HFF-Myc (cell line): ENCODE measurements at regions not wholly inside any gene's neighbourhood (a gene's known extent, or its start where the extent isn't known, plus 50 kb on each side); places are given as distances from the start of the nearest gene placed in this dataset.

Source experiments
- DNase-seq: peaks from one replicate; pipeline ENCODE4 v3.0.0-alpha.2; 2011; ENCODE audit warnings: low read depth; ENCODE audit errors: extremely low read depth
- H3K4me3 ChIP-seq: replicated peaks from 2 replicates; pipeline ENCODE4 v1.5.1; 2011; ENCODE audit warnings: low read depth, mild to moderate bottlenecking, control low read depth, low read length
- CTCF ChIP-seq: IDR thresholded peaks from 2 replicates; pipeline ENCODE4 v1.5.1; 2012; ENCODE audit warnings: mild to moderate bottlenecking, low read depth, low read length, control low read depth; ENCODE audit errors: missing control alignments

GRCh38 chr2:18849841-18850578 lies 260.6 kb upstream of the NT5C1B start:
- TF ChIP-seq CTCF = no peak
- DNase-seq = no peak
- no peak overlapping the region for H3K4me3 ChIP-seq

GRCh38 chr2:18848646-18849045 lies 259.3 kb upstream of the NT5C1B start:
- no peak for DNase-seq
- TF ChIP-seq CTCF = no peak
- no peak overlapping the region for H3K4me3 ChIP-seq

GRCh38 chr2:18845854-18846445 lies 256.6 kb upstream of the NT5C1B start:
- H3K4me3 ChIP-seq = no peak overlapping the region
- no peak for DNase-seq
- TF ChIP-seq CTCF = no peak

- no peak for DNase-seq
- H3K4me3 ChIP-seq = no peak overlapping the region
- no peak for TF ChIP-seq CTCF
Measured at GRCh38 chr2:18842836-18843235, 253.5 kb upstream of the NT5C1B start.

DNA sequence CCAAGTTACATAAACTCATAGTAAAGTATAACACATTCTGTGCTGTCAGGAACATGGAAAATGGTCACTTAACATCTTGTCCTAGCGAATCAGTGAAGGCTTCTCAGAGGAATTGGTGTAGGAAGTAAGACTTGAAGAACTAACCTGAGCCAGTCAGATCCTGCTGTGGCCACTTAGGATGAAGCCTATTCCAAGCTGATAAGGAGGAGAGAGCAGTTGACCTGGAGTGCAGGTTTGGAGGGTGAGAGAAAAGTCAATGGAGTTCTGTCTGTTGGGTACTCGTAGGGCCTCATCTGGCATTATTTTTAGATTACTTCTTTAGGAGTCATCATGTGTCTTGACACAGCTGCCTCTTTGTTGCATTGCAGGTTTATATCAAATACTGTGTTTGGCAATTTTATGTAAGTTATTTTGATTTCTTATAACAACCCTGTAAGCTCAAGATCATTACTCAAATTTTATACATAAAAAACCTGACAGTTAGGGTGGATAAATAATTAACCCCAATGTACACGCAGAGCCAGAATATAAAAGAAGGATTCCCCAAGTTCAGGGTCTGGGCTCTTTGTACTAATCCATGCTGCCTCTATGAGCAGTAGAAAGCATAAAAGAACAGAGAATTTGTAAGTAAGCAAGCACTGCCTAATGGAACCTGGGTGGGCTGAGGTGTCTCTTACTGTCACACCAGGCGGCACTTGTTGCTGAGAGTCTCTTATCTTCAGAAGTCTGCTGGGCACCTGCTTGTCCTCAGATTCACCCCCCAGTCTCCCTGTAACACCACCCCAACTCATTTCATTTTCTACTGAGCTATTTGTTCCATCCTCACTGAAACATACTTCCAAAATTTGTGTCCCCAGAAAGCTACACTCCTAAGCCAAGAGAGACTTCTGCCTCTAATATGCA lies 252.1 kb upstream of the NT5C1B start:
- no peak for TF ChIP-seq CTCF
- no peak for DNase-seq
- no peak overlapping the region for H3K4me3 ChIP-seq

GRCh38 chr2:18837240-18837639 lies 247.9 kb upstream of the NT5C1B start:
- DNase-seq = no peak
- no peak overlapping the region for H3K4me3 ChIP-seq
- TF ChIP-seq CTCF = no peak
